WTC11 (cell line): ENCODE measurements at regions not wholly inside any gene's neighbourhood (a gene's known extent, or its start where the extent isn't known, plus 50 kb on each side); places are given as distances from the start of the nearest gene placed in this dataset.

ENCODE experiments used
- ATAC-seq: fragments of 200-7000 bp; cut with Tn5 transposase; 2 replicates; pipeline ENCODE4 v1.10.0; 2021; ENCODE audit warnings: mild to moderate bottlenecking, moderate library complexity
- CTCF ChIA-PET: fragments of 300-600 bp; sonication (Branson Sonifier 250); formaldehyde crosslinking; loops from one replicate; lab custom pipeline; 2021; ENCODE audit warnings: antibody characterized with exemption; lab: Charles Lee
- POLR2A ChIA-PET: fragments of 350-600 bp; sonication (Branson Sonifier 250); formaldehyde crosslinking; loops from one replicate; lab custom pipeline; 2021; ENCODE audit warnings: antibody characterized with exemption; lab: Charles Lee
- DNase-seq: peaks from one replicate; pipeline ENCODE4 v3.0.0; 2021; ENCODE audit warnings: low spot score
- H3K27ac Mint-ChIP-seq: 2 replicates; pipeline ENCODE4 v1.8.0; 2021; ENCODE audit warnings: mixed read lengths
- H3K27me3 Mint-ChIP-seq: 2 replicates; pipeline ENCODE4 v1.8.0; 2021; ENCODE audit warnings: low read depth, mild to moderate bottlenecking, moderate library complexity, mixed read lengths
- H3K36me3 Mint-ChIP-seq: 2 replicates; pipeline ENCODE4 v1.8.0; 2021; ENCODE audit warnings: mixed read lengths
- H3K4me1 Mint-ChIP-seq: 2 replicates; pipeline ENCODE4 v1.8.0; 2022; ENCODE audit warnings: mixed read lengths
- H3K4me3 Mint-ChIP-seq: 2 replicates; pipeline ENCODE4 v1.8.0; 2021; ENCODE audit warnings: mild to moderate bottlenecking, moderate library complexity, mixed read lengths
- H3K9me3 Mint-ChIP-seq: 2 replicates; pipeline ENCODE4 v1.8.0; 2021; ENCODE audit warnings: mixed read lengths
- ATF1 ChIP-seq: sonication (generic); formaldehyde crosslinking; IDR thresholded peaks from 2 replicates; pipeline ENCODE4 v1.8.1; 2023; ENCODE audit warnings: mild to moderate bottlenecking, moderate library complexity, missing genetic modification reagents
- ATF3 ChIP-seq: sonication (generic); formaldehyde crosslinking; conservative IDR thresholded peaks from 2 replicates; pipeline ENCODE4 v1.8.1; 2022; ENCODE audit warnings: mild to moderate bottlenecking, missing genetic modification reagents
- CBFB ChIP-seq: sonication (generic); formaldehyde crosslinking; IDR thresholded peaks from 2 replicates; pipeline ENCODE4 v1.8.1; 2022; ENCODE audit warnings: mild to moderate bottlenecking, low read depth, missing genetic modification reagents
- CDX4 ChIP-seq: fragments of 250-450 bp; sonication (Bioruptor Pico); IDR thresholded peaks from 2 replicates; pipeline ENCODE4 v1.9.0; 2021; ENCODE audit warnings: moderate library complexity, mild to moderate bottlenecking, inconsistent platforms, borderline replicate concordance
- CREM ChIP-seq: sonication (generic); formaldehyde crosslinking; IDR thresholded peaks from 2 replicates; pipeline ENCODE4 v1.8.1; 2022; ENCODE audit warnings: mild to moderate bottlenecking, missing genetic modification reagents, moderate library complexity
- EMX1 ChIP-seq: fragments of 250-450 bp; sonication (Bioruptor Pico); IDR thresholded peaks from 2 replicates; pipeline ENCODE4 v1.8.0; 2021; ENCODE audit warnings: mild to moderate bottlenecking
- ERG ChIP-seq: fragments of 250-450 bp; sonication (Bioruptor Pico); IDR thresholded peaks from 2 replicates; pipeline ENCODE4 v1.8.0; 2021; ENCODE audit warnings: mild to moderate bottlenecking
- FOXJ3 ChIP-seq: sonication (generic); formaldehyde crosslinking; IDR thresholded peaks from 2 replicates; pipeline ENCODE4 v1.9.0; 2021; ENCODE audit warnings: missing genetic modification reagents, mild to moderate bottlenecking, borderline replicate concordance
- IRF1 ChIP-seq: sonication (generic); formaldehyde crosslinking; IDR thresholded peaks from 2 replicates; pipeline ENCODE4 v1.8.0; 2023; ENCODE audit warnings: missing genetic modification reagents
- JUN ChIP-seq: sonication (generic); formaldehyde crosslinking; IDR thresholded peaks from 2 replicates; pipeline ENCODE4 v1.8.0; 2023; ENCODE audit warnings: mild to moderate bottlenecking, missing genetic modification reagents
- KAT7 ChIP-seq: sonication (generic); formaldehyde crosslinking; IDR thresholded peaks from 2 replicates; pipeline ENCODE4 v1.8.1; 2023; ENCODE audit warnings: missing genetic modification reagents, mild to moderate bottlenecking, borderline replicate concordance
- NFATC4 ChIP-seq: fragments of 250-450 bp; sonication (Bioruptor Pico); IDR thresholded peaks from 2 replicates; pipeline ENCODE4 v1.9.0; 2021; ENCODE audit warnings: mild to moderate bottlenecking
- NR3C1 ChIP-seq: sonication (generic); formaldehyde crosslinking; conservative IDR thresholded peaks from 2 replicates; pipeline ENCODE4 v1.8.1; 2023; ENCODE audit warnings: low read depth, mild to moderate bottlenecking, missing genetic modification reagents
- OVOL2 ChIP-seq: fragments of 250-450 bp; sonication (Bioruptor Pico); IDR thresholded peaks from 2 replicates; pipeline ENCODE4 v1.9.0; 2021; ENCODE audit warnings: mild to moderate bottlenecking, borderline replicate concordance
- RELA ChIP-seq: sonication (generic); formaldehyde crosslinking; IDR thresholded peaks from 2 replicates; pipeline ENCODE4 v1.8.1; 2022; ENCODE audit warnings: missing genetic modification reagents, mild to moderate bottlenecking, borderline replicate concordance
- ZNF138 ChIP-seq: sonication (generic); formaldehyde crosslinking; conservative IDR thresholded peaks from 2 replicates; pipeline ENCODE4 v1.8.1; 2022; ENCODE audit warnings: mild to moderate bottlenecking, moderate library complexity, missing genetic modification reagents
- ZNF317 ChIP-seq: sonication (generic); formaldehyde crosslinking; IDR thresholded peaks from 2 replicates; pipeline ENCODE4 v1.8.1; 2023; ENCODE audit warnings: low read depth, mild to moderate bottlenecking, moderate library complexity, missing genetic modification reagents, borderline replicate concordance
- ZNF425 ChIP-seq: fragments of 250-450 bp; sonication (Bioruptor Pico); conservative IDR thresholded peaks from 2 replicates; pipeline ENCODE4 v1.9.0; 2021; ENCODE audit warnings: mild to moderate bottlenecking
- ZNF532 ChIP-seq: fragments of 250-450 bp; sonication (Bioruptor Pico); IDR thresholded peaks from 2 replicates; pipeline ENCODE4 v1.9.0; 2021; ENCODE audit warnings: mild to moderate bottlenecking, borderline replicate concordance

GRCh38 chr5:32848681-32849080 is 137.6 kb downstream of the NPR3 start (continued):
- TF ChIP-seq OVOL2 (no peak), ZNF532 (CRISPR knock-in tag) (no peak), KAT7 (CRISPR knock-in tag) (no peak), ATF3 (CRISPR knock-in tag) (no peak), FOXJ3 (CRISPR knock-in tag) (no peak), ERG (no peak)

GRCh38 chr5:32850817-32851496 is 139.8 kb downstream of the NPR3 start:
- DNase-seq (no peak), ATAC-seq (no peak)
- peaks cover 13% of the 10 kb centered on the region for H3K4me1 Mint-ChIP-seq
- ChIA-PET CTCF (no interaction called here), POLR2A (no interaction called here)
- no peak overlapping the region for H3K27ac Mint-ChIP-seq
- H3K27me3 Mint-ChIP-seq = peaks cover 31% of the 10 kb centered on the region
- H3K36me3 Mint-ChIP-seq = no peaks in the 10 kb centered on the region
- H3K4me3 Mint-ChIP-seq = no peak overlapping the region
- no peaks in the 10 kb centered on the region for H3K9me3 Mint-ChIP-seq
- no peak for TF ChIP-seq CBFB
- no peak for TF ChIP-seq ATF1
- TF ChIP-seq EMX1 = no peak
- no peak for TF ChIP-seq CDX4 (CRISPR knock-in tag)
- TF ChIP-seq JUN (CRISPR knock-in tag) = no peak
- no peak for TF ChIP-seq CREM (CRISPR knock-in tag)
- no peak for TF ChIP-seq ZNF317 (CRISPR knock-in tag)
- TF ChIP-seq ZNF532 (CRISPR knock-in tag) = no peak
- TF ChIP-seq RELA (CRISPR knock-in tag) = no peak
- no peak for TF ChIP-seq NR3C1
- TF ChIP-seq ZNF425 = no peak
- TF ChIP-seq IRF1 (CRISPR knock-in tag) = no peak
- TF ChIP-seq ZNF138 (CRISPR knock-in tag) = no peak
- no peak for TF ChIP-seq NFATC4 (CRISPR knock-in tag)
